Inflammatory macrophage treated with lipopolysaccharide for 4 hours (primary cell): ENCODE measurements at regions not wholly inside any gene's neighbourhood (a gene's known extent, or its start where the extent isn't known, plus 50 kb on each side); places are given as distances from the start of the nearest gene placed in this dataset.

Experiments used
- DNase-seq: peaks from one replicate; pipeline ENCODE4 v3.0.0-alpha.2; 2020

DNA sequence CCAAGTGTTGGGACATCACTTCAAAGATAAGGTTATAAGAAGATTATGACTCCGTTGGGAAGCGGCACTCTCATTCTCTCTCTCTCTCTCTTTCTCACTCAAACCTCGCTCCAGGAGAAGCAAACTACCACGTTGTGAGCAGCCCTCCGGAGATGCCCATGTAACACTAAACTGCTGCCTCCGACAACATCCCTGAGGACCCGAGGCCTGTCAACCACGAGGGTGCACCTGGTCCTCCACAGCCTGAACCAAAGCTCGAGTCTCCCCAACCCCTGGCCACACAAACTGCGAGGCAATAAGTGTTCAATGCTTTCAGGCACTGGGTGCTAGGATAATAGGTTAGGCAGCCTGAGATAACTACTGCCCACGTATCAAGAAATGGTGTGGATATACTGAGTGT is 654.5 kb upstream of the ID2 start:
- no peak for DNase-seq

DNA sequence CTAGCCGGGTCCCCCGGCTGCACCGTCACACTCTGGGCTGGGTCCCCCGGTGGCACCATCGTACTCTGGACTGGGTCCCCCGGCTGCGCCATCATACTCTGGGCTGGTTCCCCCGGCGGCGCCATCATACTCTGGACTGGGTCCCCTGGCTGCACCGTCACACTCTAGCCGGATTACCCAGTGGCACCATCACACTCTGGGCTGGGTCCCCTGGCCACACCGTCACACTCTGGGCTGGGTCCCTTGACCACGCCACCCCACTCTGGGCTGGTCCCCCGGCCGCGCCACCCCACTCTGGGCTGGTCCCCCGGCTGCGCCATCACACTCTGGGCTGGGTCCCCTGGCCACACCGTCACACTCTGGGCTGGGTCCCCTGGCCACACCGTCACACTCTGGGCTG is 653.8 kb upstream of the ID2 start:
- DNase-seq = no peak

DNA sequence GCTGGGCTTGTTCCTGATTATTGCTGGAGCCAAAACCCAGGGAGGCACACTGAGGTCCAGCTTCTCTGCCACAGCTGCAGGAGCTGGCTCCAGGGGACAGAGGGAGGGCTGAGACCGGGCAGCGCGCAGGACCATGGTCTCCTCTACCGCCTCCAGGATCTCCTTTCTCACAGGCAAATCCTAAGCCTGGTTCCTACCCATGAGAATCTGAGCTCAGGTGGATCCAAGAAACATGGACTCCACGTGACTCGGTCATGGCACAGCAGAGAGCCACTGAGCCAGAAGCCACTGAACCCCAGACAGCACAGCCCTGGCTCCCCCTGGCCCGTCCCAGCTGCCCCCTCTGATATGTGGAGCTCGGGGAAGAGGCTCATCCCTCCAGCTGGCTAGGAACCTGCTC is 653.4 kb upstream of the ID2 start:
- no peak for DNase-seq

DNA sequence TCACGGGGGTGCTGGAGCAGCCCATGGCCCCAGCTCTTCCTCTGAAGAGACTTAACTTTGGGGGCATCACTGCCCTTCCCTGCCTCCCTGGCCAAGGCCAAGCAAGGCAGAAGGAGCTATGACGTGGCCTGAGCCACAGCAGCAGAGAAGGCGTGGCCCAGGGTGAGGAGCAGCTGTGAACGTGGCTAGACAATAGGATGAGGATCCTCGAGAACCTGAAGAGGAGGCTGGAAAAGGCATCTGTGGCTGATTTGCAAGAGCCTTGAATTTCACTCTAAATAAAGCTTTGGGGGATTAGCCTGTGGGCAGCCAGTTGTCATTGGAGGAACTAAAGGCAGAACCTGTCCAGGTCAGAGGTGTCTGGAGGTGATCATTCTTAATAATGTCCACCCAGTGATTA is 652.9 kb upstream of the ID2 start:
- no peak for DNase-seq

DNA sequence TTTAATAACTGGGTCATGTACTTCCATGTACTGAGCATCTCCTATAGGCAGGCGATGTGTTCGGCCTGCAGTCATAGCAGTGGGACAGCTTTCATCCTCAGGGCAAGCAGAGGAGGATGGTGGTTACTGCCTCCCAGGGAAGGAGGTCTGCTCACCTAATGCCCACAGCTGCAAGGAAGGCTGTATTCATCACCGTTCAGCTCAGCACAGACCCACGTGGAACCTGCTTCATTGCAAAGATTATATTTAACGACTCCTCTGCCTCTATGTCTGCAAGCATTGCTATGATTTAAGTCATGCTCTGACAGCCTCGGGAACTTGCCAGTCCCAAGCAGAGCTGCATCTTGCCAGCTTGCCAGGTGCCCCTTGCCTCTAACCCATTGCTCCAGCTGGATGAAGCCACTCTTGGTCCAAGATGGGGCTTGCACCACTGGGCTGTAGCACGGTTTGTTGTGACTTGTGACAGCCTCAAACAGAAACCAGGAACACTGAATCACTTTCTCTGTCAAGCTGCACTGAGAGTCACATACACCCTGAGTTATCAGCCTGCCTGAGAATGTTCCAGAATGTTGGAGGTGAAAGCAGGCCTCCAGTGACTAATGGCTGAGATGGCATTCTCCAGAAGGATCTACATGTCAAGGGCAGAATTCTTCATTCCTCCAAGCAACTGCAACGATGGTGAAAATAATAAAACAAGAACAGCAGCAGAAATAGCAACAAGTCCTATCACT is 651.1 kb upstream of the ID2 start:
- DNase-seq = no peak

DNA sequence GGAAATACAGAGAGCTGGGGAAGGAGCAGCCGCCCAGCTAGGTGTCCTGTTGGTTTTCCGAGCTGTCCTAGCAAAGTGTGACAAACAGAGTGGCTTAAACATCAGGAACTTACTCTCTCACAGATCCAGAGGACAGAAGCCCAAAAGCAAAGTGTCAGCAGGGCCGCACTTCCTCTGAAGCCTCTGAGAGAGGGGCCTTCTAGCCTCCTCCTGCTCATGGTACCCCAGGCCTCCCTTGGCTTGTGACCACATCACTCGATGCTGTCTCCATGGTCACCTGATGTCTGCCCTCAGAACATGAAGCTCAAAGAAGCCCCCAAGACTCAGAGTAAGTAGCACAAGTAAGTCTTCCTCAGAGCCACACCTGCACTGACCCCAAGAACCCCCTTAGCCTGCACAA is 650.5 kb upstream of the ID2 start:
- DNase-seq = no peak

DNA sequence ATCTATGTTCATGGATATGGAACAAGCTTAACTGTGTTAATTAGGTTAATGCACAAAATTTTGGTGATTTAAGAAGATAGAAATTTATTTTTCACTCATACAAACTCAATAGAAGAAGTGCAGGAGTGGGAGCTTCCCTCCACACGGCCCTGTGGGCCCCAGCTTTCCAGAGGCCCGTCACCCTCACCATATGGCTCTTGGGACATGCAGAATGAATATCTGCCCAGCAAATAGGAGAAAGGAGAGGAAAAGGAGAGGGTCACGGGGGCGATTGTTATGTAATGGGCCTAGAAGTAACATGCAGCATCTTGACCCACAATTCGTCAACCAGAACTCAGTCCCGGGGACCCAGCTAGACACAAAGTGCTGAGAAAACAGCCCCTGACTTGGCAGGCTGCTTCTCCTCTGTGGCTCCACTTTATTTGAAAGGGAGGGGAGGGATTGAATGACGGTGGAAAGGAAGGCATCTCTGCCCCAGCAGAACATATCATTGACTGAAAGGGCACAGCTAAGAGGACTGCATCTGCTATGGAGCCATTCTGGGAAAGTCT is 648.2 kb upstream of the ID2 start:
- no peak for DNase-seq

DNA sequence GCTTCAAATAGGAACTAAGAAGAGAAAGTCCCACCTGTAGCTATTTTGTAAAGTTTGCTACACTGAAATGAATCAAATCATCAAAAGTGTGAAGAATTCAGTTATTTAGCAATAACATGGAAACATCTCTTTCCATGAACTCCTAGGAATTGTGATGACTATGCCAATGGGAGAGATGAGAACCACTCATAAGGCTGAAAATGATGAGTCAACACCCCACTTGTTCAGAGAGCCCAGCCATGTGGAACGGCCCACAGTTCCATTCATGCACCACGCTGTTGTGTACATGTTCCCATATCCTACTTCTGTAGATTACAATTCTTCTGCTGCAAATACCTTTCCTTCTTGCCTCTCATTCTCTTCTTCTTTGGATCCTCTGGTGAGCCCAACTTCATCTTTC is 645.5 kb upstream of the ID2 start:
- DNase-seq = no peak

DNA sequence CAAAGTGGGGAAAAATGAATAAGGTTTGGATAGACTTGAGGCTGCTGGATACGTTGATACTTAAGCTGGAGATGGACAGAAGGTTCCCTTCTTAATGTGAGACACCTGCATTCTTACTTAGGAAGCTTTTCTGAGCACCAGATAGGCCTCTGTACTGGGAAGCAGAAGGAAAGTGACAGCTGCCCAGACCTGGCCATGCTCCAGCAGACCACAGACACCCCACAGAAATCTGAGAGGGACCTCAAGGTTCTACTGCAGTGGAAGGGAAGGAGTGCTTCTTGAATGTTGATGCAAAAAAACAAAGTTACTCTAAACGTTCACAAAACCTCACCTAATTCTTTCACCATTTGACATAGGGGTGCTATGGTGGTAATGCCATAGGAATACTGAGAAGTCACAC is 642.1 kb upstream of the ID2 start:
- no peak for DNase-seq

DNA sequence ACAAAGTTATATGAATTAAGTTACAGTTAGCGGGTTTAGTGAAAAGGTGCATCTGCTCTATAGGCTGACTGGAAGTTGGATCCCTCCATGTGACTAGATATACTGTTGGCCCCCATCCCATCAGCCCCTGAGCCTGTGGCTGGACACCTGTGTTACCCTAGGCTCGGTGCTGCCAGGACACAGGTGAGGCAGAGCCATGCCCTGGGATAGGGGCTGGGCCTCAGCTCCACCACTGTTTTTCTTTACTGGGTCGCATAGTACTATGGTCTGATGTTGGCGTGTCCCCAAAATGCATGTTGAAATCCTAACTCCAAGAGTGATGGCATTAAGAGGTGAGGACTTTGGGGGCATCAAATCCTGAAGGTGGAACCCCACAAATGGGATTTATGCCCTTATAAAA is 638.6 kb upstream of the ID2 start:
- no peak for DNase-seq

DNA sequence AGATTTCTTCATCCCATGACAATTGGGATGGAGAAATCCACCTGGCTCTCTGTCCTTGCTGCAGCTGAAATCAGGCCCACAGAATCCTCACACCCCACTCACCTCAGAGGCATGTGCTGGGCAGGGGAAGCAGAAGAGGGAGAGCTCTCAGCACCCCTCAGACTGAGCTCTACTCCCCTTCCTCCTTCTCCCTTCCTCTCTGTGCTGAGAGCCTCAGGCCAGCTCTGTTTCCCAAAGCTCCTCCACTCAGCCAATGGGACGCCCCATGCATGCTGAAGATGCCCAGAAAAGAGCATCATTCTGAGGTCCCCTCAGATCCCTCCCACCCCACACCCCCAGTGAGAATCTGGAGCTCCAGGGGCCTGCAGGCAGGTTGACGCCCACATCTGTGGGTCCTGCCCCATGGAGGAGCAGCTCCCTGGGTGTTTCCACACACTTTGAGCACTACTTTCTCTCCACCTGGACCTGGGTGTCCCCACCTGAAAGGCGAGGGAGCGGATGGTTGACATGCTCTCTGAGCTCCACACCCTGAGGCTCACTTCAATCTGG is 637.7 kb upstream of the ID2 start:
- DNase-seq = no peak

DNA sequence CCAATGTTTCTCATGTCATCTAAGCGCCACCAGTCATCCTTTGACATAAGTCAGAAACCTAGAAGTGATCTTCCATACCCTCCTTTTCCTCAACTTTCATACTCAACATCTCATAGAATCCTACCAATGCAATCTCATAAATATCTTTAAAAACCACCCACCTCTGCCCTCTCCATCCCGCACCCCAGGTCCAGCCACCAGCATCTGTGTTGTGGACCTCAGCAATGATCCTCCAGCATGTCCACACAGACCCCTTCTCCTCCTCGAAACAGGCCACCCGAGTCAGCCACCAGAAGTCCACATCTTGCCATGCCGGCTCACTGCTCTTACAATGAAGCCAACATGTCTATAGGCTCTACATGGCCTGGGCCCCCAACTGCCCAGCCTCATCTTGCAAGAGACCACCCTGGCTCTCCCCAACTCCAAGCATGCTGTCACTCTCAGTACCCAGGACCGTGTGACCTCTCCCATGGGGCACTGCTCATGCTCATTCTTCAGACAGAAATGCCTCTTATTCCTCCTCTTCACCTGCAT is 636.7 kb upstream of the ID2 start:
- no peak for DNase-seq

DNA sequence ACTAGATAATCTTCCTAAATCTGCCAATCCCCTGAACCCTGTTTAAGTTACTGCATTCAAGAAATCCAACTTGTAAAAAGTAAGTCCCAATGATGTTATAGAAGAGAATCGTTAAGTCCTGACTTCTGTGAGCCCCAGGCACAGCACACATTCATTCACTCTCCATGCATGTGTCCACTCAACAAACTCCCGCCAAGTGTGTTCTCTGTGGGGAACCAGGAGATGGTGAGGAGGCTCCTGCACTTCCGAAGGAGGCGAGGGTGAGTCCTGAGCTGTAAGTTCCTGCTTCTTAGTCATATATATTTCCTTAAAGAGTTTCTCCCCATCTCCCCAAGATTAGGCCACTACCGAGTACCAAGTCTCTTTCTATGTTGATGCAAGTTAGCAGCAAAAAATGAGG is 635.0 kb upstream of the ID2 start:
- DNase-seq = no peak

DNA sequence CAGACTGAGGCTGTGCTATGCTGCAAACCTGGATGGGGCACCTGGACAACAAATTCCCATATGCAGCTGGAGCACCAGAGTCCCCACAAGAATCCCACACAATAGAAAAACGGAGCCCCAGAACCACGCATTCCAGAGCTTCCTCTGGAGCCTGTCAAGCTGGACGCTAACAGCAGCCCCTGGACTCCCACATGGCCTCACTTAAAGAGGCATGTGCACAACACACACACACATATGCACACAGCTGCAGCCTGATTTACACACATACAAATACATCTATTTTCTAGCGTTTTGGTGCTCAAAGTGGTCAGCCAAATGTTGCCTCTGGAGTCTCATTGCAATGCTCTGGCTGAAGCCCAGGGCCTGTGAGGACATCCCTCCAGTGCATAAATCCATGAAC is 632.7 kb upstream of the ID2 start:
- DNase-seq = no peak

DNA sequence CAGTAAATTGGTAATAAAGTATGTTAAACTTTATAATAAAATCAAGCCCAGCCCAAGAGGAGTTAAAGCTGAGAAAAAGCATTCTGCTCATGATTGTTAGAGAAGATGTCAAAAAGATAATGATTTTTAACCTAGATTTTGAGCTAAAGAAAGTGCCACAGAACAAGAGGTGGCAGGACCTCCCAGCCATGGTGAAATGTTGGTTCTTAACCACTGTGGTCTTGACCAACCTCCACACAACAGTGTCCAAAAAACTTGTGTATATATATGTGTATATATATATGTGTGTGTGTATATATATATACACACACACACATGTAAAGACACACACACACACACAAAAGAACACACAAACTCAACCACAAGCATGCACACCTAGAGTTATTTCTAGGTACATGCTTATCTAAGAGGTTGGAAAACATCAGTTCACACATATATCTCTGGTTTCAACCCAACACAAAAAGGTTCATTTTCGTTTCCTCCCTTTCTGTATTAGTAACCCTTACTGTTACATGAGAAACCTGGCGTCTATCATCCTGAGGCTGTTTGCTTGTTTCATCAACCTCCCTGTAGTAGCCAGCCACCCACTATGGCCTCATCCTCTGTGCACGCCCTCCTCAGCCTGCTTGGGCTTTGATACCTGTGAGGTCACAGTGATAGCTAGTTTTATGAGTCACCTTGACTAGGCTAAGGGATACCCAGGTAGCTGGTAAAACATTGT is 631.8 kb upstream of the ID2 start:
- DNase-seq = no peak

DNA sequence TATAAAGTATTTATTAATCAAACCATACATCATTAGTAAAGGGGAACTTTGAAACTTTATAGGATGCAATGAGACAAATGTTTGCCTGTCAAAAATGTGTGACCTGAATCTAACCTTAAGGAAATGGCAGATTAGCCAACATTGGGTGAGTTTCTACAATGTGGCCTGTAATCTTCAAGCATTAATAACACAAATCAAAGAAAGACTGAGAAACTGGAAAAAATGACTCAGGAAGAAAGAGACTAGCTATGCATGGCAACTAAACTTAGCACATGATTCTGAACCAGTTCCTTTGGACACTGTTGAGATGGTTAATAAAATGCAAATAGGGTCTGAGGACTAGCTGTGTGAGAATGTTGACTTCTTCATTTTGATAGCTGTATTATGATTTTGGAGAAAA is 628.6 kb upstream of the ID2 start:
- DNase-seq = peak; percentile 63

DNA sequence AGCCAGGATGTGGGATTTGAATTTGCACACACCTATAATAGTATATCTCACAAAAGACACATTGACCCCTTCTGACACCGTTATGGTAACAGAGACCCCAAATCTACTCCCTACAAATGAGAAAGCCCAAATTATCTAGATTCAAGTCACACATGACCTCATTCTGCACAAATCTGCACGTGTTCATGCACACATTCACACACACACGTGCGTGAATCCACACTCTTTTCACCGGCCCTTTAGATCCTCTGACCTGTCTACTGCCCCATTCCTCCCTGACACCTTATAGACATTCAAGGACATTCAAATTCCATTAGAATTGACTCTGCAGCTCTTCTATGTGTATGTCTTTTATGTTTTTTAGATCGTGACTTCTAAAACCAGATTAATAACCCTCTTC is 627.8 kb upstream of the ID2 start:
- no peak for DNase-seq

DNA sequence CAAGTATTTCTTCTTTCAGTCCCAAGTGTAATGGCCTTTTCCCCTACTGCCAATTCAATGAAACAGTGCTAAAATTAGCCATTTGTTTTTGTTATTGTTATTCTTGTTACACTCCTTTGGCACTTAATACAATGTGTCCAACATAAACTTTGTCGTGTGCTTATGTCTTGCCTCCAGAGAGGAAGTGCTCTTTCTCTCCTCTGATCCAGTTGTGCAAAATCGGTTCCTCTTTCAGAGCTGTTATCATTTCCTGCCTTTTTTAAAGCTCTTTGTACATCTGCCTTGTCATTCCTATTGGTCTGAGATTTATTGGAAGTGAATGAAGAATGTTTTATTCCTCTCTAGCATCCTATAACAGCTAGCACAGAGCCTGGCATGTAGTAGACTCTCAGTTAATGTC is 623.2 kb upstream of the ID2 start:
- DNase-seq = peak; percentile 90

DNA sequence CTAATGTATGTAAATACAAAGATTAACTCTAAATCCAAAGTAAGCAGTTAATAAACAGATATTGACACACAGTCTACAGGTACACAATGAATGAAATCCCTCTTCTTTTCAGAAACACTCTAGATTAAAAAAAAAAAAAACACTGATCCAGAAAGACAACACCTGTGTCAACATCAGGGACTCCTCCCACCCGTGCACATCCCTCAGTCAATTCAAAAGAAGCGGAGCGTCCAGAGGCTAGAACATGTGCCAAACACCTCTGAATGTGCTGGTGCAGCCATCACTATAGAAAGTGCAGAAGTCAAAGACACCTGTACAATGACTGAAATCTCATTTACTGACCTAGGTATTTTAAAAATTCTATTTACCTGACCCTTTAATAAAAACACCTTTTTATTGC is 622.6 kb upstream of the ID2 start:
- no peak for DNase-seq

DNA sequence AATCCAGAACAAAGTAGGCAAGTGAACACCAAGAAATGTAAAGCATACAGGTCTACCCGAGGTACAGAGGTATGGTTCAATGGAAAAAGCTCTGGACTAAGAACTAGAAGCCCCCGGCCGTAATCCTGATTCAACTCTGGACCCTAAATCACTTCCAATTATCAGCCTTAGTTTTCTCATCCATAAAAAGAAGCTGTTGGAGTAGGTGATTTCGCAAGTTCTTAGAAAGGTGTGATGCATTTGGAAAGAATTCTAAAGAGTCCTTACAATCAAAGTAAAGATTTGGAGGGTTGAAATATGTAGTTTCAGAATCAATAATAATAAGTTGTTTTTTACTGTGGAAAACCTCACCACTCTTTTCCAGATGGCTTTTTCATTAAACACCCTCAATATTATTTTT is 622.1 kb upstream of the ID2 start:
- DNase-seq = no peak

DNA sequence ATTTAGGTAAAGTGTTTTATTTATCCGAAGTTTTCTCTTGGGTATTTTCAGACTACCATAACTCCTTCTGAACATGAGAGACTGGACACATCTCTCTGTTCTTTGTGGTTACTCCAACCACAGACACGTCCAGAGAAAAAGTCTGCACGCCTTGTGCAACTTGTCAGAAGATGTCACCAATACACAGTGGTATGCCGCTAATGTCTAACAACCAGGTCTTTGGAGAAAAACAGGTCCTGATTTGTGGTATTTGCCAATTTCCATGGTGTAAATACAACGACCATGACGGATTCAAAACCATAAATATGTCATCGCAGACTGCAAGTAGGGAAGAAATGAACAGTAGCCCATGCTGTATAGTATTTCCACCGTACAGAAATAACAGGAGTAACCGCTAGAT is 620.6 kb upstream of the ID2 start:
- no peak for DNase-seq

DNA sequence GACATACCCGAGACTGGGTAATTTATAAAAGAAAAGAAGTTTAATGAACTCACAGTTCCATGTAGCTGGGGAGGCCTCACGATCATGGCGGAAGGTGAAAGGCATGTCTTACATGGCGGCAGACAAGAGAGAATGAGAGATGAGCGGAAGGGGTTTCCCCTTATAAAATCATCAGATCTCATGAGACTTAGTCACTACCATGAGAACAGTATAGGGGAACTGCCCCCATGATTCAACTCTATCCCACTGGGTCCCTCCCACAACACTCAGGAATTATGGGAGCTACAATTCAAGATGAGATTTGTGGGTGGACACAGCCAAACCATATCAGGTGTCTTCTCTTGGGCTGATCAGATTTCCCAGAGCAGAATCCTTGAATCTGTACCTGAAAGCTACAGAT is 617.3 kb upstream of the ID2 start:
- DNase-seq = peak; percentile 40

DNA sequence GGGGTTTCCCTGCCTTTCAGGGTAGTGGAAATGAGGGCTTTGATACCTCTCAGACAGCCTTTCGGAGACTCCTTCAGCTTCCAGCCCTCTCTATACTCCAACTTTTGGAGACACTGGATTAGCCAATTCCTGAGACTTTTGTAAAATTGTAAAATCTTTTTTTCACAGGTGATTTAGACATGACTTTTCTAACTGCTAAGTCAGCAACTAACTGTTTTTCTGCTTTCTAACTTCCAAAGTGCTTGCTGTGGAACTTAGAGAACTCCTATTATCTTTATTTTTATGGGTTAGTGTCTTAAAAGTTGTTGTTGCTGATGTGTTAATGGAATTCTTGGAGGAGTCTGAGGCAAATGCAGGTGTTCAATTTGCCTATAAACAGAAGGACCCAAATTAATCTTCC is 616.7 kb upstream of the ID2 start:
- DNase-seq = no peak

DNA sequence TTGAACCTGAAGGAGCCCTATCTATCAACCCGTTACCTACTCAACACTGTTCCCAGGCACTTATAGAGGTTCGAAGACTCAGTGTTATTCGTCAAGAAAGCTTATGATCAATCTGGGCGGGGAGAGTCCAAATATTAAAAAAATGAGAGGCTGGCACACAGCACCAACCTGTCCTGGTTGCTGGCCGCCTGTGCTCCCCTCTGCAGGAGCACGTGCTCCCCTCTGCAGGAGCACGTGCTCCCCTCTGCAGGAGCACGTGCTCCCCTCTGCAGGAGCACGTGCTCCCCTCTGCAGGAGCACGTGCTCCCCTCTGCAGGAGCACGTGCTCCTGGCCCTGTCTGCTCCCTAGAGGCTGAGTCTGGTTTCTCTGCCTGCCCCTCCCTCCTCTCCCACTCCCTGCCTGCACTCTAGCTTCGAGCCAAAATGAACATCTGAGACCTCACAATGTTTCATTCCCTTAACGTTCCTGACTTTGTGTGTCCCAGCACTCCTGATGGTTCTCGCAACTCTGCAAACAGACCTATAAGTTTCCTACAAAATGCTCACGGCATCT is 614.0 kb upstream of the ID2 start:
- DNase-seq = no peak
